ENCODE measurements at regions not wholly inside any gene's neighbourhood (a gene's known extent, or its start where the extent isn't known, plus 50 kb on each side); places are given as distances from the start of the nearest gene placed in this dataset.
A peak's percentile ranks its signal among the peaks of the same experiment; 100 is the strongest.

DNA sequence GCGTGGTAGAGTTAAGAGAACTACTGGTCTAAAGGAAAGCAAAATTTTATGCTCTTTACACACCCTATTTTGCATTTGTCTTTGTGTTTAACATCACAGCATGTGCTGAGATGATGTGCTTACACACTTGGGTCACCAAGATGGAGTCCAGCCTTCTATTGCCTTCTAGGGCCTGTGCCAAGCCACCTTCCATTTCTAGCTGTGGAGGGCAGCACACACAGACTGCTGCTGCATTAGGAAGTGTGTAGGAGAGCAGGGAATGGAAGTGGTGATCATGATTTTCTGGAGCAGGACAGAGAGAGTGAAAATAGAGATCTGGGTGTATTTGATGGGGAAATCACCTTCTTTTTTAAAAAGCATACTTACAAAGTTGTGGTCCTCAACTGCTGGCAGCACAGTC, 191.6 kb downstream of the SOX4 start:
- no peaks in the 10 kb centered on the region for H3K9me1 ChIP-seq (replicated peaks; ENCODE audit: control insufficient read depth, extremely low read depth, insufficient read depth, low read length)
- CTCF ChIA-PET = interaction anchor here (1.6 kb wide), 1 partner anchor 14 kb away, joined by 4 read pairs; no protein-coding TSS in a partner anchor
- intact Hi-C loops (cut with micrococcal nuclease) (no loop called here), dilution Hi-C loops (cut with MboI; ENCODE audit: extremely low pct_ligation_motif_present, low sequenced_read_pairs) (no loop called here)
- DNase-seq (ENCODE audit: low read depth, low spot score) (no peak), FAIRE-seq (peak; percentile 4)
- H4K20me1 ChIP-seq (replicated peaks; ENCODE audit: control insufficient read depth, extremely low read depth, insufficient read depth, low read length) = no peaks in the 10 kb centered on the region
- no peak overlapping the region for H3K4me3 ChIP-seq (replicated peaks in 1 of 3; ENCODE audit: insufficient read depth in 1 of 3, low read depth in 1 of 3, low read length in 3 of 3)
- no peak overlapping the region for H3K9ac ChIP-seq (replicated peaks; ENCODE audit: extremely low read depth, insufficient read depth, low read length)
- no peak overlapping the region for H2AFZ ChIP-seq (ENCODE audit: low read depth, low read length)
- H3K27ac ChIP-seq (ENCODE audit: insufficient read depth, low read depth, low read length) = no peak overlapping the region
- no peaks in the 10 kb centered on the region for H3K9me3 ChIP-seq (replicated peaks; ENCODE audit: control insufficient read depth, insufficient read depth, low read length)
- H3K79me2 ChIP-seq (ENCODE audit: control insufficient read depth, insufficient read depth, low read length) = no peaks in the 10 kb centered on the region
- no peak overlapping the region for H3K4me2 ChIP-seq (ENCODE audit: insufficient read depth, low read length)
- BruUV-seq (replicated peaks) = no TSS peak
- TF ChIP-seq, protein P1, sequence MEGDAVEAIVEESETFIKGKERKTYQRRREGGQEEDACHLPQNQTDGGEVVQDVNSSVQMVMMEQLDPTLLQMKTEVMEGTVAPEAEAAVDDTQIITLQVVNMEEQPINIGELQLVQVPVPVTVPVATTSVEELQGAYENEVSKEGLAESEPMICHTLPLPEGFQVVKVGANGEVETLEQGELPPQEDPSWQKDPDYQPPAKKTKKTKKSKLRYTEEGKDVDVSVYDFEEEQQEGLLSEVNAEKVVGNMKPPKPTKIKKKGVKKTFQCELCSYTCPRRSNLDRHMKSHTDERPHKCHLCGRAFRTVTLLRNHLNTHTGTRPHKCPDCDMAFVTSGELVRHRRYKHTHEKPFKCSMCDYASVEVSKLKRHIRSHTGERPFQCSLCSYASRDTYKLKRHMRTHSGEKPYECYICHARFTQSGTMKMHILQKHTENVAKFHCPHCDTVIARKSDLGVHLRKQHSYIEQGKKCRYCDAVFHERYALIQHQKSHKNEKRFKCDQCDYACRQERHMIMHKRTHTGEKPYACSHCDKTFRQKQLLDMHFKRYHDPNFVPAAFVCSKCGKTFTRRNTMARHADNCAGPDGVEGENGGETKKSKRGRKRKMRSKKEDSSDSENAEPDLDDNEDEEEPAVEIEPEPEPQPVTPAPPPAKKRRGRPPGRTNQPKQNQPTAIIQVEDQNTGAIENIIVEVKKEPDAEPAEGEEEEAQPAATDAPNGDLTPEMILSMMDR (IDR thresholded peaks at IDR 0.05; ENCODE audit: extremely low read depth in 1 of 2, insufficient read depth in 1 of 2, low read depth in 1 of 2, low read length in 2 of 2) = no peak
- TF ChIP-seq JUN (IDR thresholded peaks at IDR 0.05; ENCODE audit: borderline replicate concordance, insufficient read depth, insufficient read length, low read depth) (no peak), POLR2A (IDR thresholded peaks at IDR 0.05; ENCODE audit: low read depth, low read length) (no peak), FOS (IDR thresholded peaks at IDR 0.05; ENCODE audit: borderline replicate concordance, insufficient read depth, low read length) (no peak), MYC (IDR thresholded peaks at IDR 0.05; ENCODE audit: low read depth, low read length) (no peak), POLR2AphosphoS5 (IDR thresholded peaks at IDR 0.05; ENCODE audit: insufficient read depth, low read depth, low read length) (no peak), EZH2 (IDR thresholded peaks at IDR 0.05; ENCODE audit: borderline replicate concordance, low read depth, low read length, severe bottlenecking) (no peak), GATA2 (IDR thresholded peaks at IDR 0.05; ENCODE audit: insufficient read depth, insufficient read length, low read depth, low read length) (no peak)
- TF ChIP-seq, protein P2, sequence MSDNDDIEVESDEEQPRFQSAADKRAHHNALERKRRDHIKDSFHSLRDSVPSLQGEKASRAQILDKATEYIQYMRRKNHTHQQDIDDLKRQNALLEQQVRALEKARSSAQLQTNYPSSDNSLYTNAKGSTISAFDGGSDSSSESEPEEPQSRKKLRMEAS (IDR thresholded peaks at IDR 0.05; ENCODE audit: insufficient read depth, insufficient read length) = no peak
- no peaks in the 10 kb centered on the region for H3K36me3 ChIP-seq (ENCODE audit: control insufficient read depth in 2 of 2, extremely low read depth in 1 of 2, insufficient read depth in 2 of 2, low read length in 2 of 2)
- POLR2A ChIA-PET = no interaction called here
- H3K27me3 ChIP-seq (ENCODE audit: control insufficient read depth in 2 of 2, insufficient read depth in 2 of 2, low read length in 2 of 2) = no peaks in the 10 kb centered on the region
- no peaks in the 10 kb centered on the region for H3K4me1 ChIP-seq (ENCODE audit: control insufficient read depth, extremely low read depth, insufficient read depth, low read length)

All from endothelial cell of umbilical vein (primary cell).